Activated B cell treated with CpG ODN at 0.5 μM for 24 hours (primary cell): ENCODE measurements at regions not wholly inside any gene's neighbourhood (a gene's known extent, or its start where the extent isn't known, plus 50 kb on each side); places are given as distances from the start of the nearest gene placed in this dataset.

Source experiments
- ATAC-seq: fragments of 200-7000 bp; cut with Tn5 transposase; one replicate; pipeline ENCODE4 v1.10.0; 2021; ENCODE audit warnings: low read depth, mild to moderate bottlenecking, moderate library complexity
- CTCF ChIA-PET: fragments of 350-600 bp; sonication (Branson Sonifier 250); formaldehyde crosslinking; loops from one replicate; lab custom pipeline; 2021; ENCODE audit warnings: antibody characterized with exemption; lab: Charles Lee
- POLR2A ChIA-PET: fragments of 350-600 bp; sonication (Branson Sonifier 250); formaldehyde crosslinking; loops from one replicate; lab custom pipeline; 2021; ENCODE audit warnings: antibody characterized with exemption; lab: Charles Lee
- DNase-seq: peaks from one replicate; pipeline ENCODE4 v3.0.0; 2022
- H3K27ac Mint-ChIP-seq: one replicate; pipeline ENCODE4 v1.8.0; 2020; ENCODE audit warnings: mixed read lengths
- H3K27me3 Mint-ChIP-seq: one replicate; pipeline ENCODE4 v1.8.0; 2021; ENCODE audit warnings: mixed read lengths
- H3K36me3 Mint-ChIP-seq: one replicate; pipeline ENCODE4 v1.8.0; 2021; ENCODE audit warnings: low read depth, mixed read lengths
- H3K4me1 Mint-ChIP-seq: one replicate; pipeline ENCODE4 v1.8.0; 2021; ENCODE audit warnings: mixed read lengths
- H3K4me3 Mint-ChIP-seq: one replicate; pipeline ENCODE4 v1.8.0; 2020; ENCODE audit warnings: mild to moderate bottlenecking, mixed read lengths
- H3K9me3 Mint-ChIP-seq: one replicate; pipeline ENCODE4 v1.8.0; 2020; ENCODE audit warnings: mixed read lengths
- intact Hi-C: fragments of 100-400 bp; cut with micrococcal nuclease; formaldehyde crosslinking; loops from one replicate; pipeline ENCODE4 v1.15.1; 2024
- TF ChIP-seq, protein P1 (sequence below): fragments of 200-600 bp; IDR thresholded peaks from one replicate; pipeline ENCODE4 v1.8.0; 2022; ENCODE audit warnings: antibody characterized with exemption, mild to moderate bottlenecking

DNA sequence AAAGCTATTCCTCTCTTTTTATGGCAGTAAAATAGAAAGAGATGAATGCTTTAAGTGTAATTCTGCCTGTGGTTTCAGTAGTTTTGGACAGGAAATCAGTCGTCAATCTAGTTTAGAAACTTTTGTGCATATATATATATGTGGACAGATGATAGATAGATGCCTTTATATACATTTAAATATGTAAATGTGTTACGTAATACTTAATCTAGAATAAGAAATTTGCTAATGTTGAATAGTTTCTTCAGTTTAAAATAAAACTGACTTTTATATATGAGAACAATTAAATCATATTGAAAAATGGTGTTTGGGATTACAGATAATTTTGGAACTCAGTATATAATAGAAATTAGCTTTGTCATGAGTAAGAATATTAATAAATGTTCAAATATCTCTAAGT is 1165.7 kb upstream of the NCAM2 start:
- CTCF ChIA-PET: no interaction called here
- H3K27ac Mint-ChIP-seq: no peak overlapping the region
- H3K9me3 Mint-ChIP-seq: peaks cover 4% of the 10 kb centered on the region
- DNase-seq (no peak), ATAC-seq (no peak)
- TF ChIP-seq, protein P1, sequence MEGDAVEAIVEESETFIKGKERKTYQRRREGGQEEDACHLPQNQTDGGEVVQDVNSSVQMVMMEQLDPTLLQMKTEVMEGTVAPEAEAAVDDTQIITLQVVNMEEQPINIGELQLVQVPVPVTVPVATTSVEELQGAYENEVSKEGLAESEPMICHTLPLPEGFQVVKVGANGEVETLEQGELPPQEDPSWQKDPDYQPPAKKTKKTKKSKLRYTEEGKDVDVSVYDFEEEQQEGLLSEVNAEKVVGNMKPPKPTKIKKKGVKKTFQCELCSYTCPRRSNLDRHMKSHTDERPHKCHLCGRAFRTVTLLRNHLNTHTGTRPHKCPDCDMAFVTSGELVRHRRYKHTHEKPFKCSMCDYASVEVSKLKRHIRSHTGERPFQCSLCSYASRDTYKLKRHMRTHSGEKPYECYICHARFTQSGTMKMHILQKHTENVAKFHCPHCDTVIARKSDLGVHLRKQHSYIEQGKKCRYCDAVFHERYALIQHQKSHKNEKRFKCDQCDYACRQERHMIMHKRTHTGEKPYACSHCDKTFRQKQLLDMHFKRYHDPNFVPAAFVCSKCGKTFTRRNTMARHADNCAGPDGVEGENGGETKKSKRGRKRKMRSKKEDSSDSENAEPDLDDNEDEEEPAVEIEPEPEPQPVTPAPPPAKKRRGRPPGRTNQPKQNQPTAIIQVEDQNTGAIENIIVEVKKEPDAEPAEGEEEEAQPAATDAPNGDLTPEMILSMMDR: no peak
- H3K4me1 Mint-ChIP-seq: no peaks in the 10 kb centered on the region
- H3K27me3 Mint-ChIP-seq: no peaks in the 10 kb centered on the region
- POLR2A ChIA-PET: no interaction called here
- intact Hi-C loops: no loop called here
- H3K4me3 Mint-ChIP-seq: no peak overlapping the region
- H3K36me3 Mint-ChIP-seq: no peaks in the 10 kb centered on the region

DNA sequence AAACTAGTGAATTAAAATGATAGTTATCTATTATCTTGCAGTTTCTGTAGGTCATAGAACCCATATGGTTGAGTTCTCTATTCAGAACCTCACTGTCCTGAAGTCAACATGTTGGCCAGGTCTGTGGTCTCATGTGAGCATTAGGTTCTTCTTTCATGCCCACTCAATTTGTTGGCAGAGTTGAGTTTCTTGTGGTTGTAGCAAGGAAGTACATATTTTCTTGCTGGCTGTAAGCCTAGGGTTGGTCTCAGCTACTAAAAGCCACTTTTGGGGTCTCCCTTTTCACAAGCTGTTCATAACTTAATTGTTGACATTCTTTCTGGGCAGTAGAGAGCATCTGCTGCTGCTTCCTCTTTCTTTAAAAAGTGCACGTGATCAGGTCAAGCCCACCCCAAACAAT is 1165.1 kb upstream of the NCAM2 start:
- Mint-ChIP-seq H3K9me3 (no peaks in the 10 kb centered on the region), H3K4me1 (no peaks in the 10 kb centered on the region), H3K36me3 (no peaks in the 10 kb centered on the region), H3K4me3 (no peak overlapping the region), H3K27me3 (no peaks in the 10 kb centered on the region), H3K27ac (no peak overlapping the region)
- TF ChIP-seq, protein P1: no peak
- ATAC-seq (no peak), DNase-seq (no peak)
- ChIA-PET CTCF (no interaction called here), POLR2A (no interaction called here)
- intact Hi-C loops: no loop called here

DNA sequence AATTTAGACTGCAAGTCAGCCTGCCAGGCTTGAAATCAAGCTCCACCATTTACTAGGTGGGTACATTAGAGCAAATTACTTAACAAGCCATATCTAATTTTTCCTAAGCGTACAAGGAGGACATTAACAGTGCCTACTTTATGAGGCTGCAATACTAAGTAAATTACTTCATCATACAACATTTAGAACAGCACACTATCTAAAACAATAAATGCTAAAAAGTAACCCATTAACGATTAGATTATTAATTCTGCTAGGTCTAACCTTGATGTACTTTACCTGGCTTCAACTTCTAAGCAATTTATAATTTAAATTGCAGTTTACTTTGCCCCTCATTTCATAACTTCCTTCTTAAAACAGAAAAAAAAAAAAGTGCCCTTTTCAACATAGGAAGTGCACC is 1155.6 kb upstream of the NCAM2 start:
- TF ChIP-seq, protein P1: no peak
- H3K27me3 Mint-ChIP-seq: no peaks in the 10 kb centered on the region
- H3K36me3 Mint-ChIP-seq: no peaks in the 10 kb centered on the region
- H3K27ac Mint-ChIP-seq: no peak overlapping the region
- peaks cover 4% of the 10 kb centered on the region for H3K9me3 Mint-ChIP-seq
- ATAC-seq (no peak), DNase-seq (no peak)
- intact Hi-C loops: no loop called here
- ChIA-PET POLR2A (no interaction called here), CTCF (no interaction called here)
- no peak overlapping the region for H3K4me3 Mint-ChIP-seq
- no peaks in the 10 kb centered on the region for H3K4me1 Mint-ChIP-seq

DNA sequence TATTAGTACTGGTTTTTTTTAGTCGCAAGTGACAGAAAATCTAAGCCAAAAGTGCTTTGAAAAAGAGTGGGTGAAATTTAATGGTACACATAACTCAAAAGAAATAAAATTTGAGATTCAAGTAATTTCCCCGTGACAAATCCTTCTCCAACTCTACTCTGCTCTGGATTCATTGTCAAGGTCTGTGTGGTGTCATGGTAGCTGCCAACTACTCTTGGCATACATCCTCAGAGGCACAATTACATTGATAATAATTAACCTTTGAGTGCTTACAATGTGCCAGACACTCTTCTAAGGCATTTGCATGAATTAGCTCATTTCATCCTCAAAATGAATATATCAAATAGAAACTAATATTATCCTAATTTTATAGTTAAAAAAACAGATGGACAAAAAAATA is 1153.9 kb upstream of the NCAM2 start:
- Mint-ChIP-seq H3K27ac (no peak overlapping the region), H3K4me1 (no peaks in the 10 kb centered on the region), H3K9me3 (peaks cover 4% of the 10 kb centered on the region), H3K36me3 (no peaks in the 10 kb centered on the region), H3K4me3 (no peak overlapping the region), H3K27me3 (no peaks in the 10 kb centered on the region)
- ChIA-PET CTCF (no interaction called here), POLR2A (no interaction called here)
- ATAC-seq (no peak), DNase-seq (no peak)
- intact Hi-C loops: no loop called here
- TF ChIP-seq, protein P1: no peak

DNA sequence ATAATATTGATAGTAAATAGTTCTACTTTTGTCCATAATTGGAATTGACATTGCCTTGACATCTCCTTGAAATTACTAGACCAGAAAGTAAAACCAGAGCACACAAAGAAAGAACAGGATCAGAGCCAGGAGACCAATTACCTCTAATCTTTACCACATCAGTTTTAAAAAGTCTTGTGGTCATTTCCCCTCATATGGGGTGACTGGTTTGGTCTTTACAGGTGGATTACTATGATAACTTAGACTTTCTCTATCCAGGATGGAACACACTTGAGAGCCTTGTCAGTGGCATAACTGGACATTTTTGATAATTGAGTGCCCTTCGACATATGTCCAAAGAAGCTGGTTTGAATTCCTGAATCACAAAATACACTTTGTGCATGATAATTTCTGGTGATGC is 1148.1 kb upstream of the NCAM2 start:
- TF ChIP-seq, protein P1: no peak
- ATAC-seq (no peak), DNase-seq (no peak)
- ChIA-PET POLR2A (no interaction called here), CTCF (no interaction called here)
- Mint-ChIP-seq H3K36me3 (no peaks in the 10 kb centered on the region), H3K27me3 (no peaks in the 10 kb centered on the region), H3K4me1 (no peaks in the 10 kb centered on the region), H3K27ac (no peak overlapping the region), H3K9me3 (peaks cover 1% of the 10 kb centered on the region), H3K4me3 (no peak overlapping the region)
- intact Hi-C loops: no loop called here
